HCT116 (cell line): ENCODE measurements at regions not wholly inside any gene's neighbourhood (a gene's known extent, or its start where the extent isn't known, plus 50 kb on each side); places are given as distances from the start of the nearest gene placed in this dataset.

Experiments used
- ATAC-seq: fragments of 200-7000 bp; cut with Tn5 transposase; 2 replicates; pipeline ENCODE4 v1.9.1; 2020; ENCODE audit warnings: mild to moderate bottlenecking, moderate library complexity
- BruUV-seq: library from RNA; stranded (reverse); fragments of 400-500 nt; replicated peaks from 2 replicates; lab custom pipeline; 2021; lab: Mats Ljungman, UMichigan
- CTCF ChIA-PET: fragments of 300-600 bp; sonication (Branson Sonifier 250); formaldehyde crosslinking; loops from one replicate; lab custom pipeline; 2021; ENCODE audit warnings: antibody characterized with exemption; lab: Charles Lee
- POLR2A ChIA-PET: fragments of 300-600, 350-600 bp; sonication (Branson Sonifier 250); formaldehyde crosslinking; loops from one replicate; lab custom pipeline; 2021; ENCODE audit warnings: antibody characterized with exemption; lab: Charles Lee
- RAD21 ChIA-PET, 2 experiments: fragments of 300-600 bp; sonication (Branson Sonifier 250); formaldehyde crosslinking; loops; one replicate each; lab custom pipeline; 2023; ENCODE audit warnings: low total read pairs in 2 of 2; ENCODE audit not compliant: uncharacterized antibody in 2 of 2, unreplicated experiment in 2 of 2, low non-redundant PET in 1 of 2; lab: Charles Lee
- DNase-seq: peaks from one replicate; pipeline ENCODE4 v3.0.0-alpha.2; 2010; ENCODE audit warnings: low read depth, low spot score
- H2AFZ ChIP-seq: fragments of 200-600 bp; shearing (Covaris generic), sonication (generic); 2 replicates; pipeline ENCODE4 v1.6.1; 2017; ENCODE audit warnings: low read depth, mixed run types, mixed read lengths, antibody characterized with exemption, low read length; ENCODE audit not compliant: poor library complexity, severe bottlenecking
- H3K27ac ChIP-seq: 2 replicates; pipeline ENCODE4 v1.5.1; 2012; ENCODE audit warnings: low read depth, low read length
- H3K27me3 ChIP-seq: fragments of 200-600 bp; sonication (generic); 2 replicates; pipeline ENCODE4 v1.6.1; 2016; ENCODE audit warnings: mixed run types, low read length, mixed read lengths; ENCODE audit not compliant: insufficient read depth
- H3K36me3 ChIP-seq, 2 experiments: fragments of 200-500 bp in 1 of 2; fragments of 200-600 bp in 1 of 2; sonication (Bioruptor generic) in 1 of 2; sonication (generic) in 1 of 2; 2 replicates each; pipeline versions ENCODE4 v1.5.1 to v1.6.1; 2014 to 2016; ENCODE audit warnings: low read length in 2 of 2, inconsistent platforms in 1 of 2, mixed read lengths in 1 of 2, mixed run types in 1 of 2; ENCODE audit not compliant: insufficient read depth in 2 of 2, control insufficient read depth in 1 of 2
- H3K4me1 ChIP-seq, 2 experiments: fragments of 200-600 bp in 1 of 2; sonication (generic) in 1 of 2; 2 replicates each; pipeline versions ENCODE4 v1.5.1 to v1.6.1; 2012 to 2017; ENCODE audit warnings: low read length in 2 of 2, inconsistent platforms in 1 of 2, mild to moderate bottlenecking in 1 of 2, mixed read lengths in 1 of 2, mixed run types in 1 of 2, moderate library complexity in 1 of 2; ENCODE audit not compliant: insufficient read depth in 2 of 2, control insufficient read depth in 1 of 2
- H3K4me2 ChIP-seq: fragments of 200-600 bp; sonication (generic); 2 replicates; pipeline ENCODE4 v1.6.1; 2017; ENCODE audit warnings: mixed run types, low read length, mixed read lengths
- H3K4me3 ChIP-seq, 2 experiments: fragments of 200-600 bp in 1 of 2; sonication (generic) in 1 of 2; replicated peaks in 1 of 2; 2 replicates each; pipeline ENCODE4 v1.5.1; 2011 to 2016; ENCODE audit warnings: low read length in 2 of 2, control low read depth in 1 of 2, low read depth in 1 of 2, mild to moderate bottlenecking in 1 of 2, mixed read lengths in 1 of 2, mixed run types in 1 of 2
- H3K79me2 ChIP-seq: fragments of 200-600 bp; sonication (generic); 2 replicates; pipeline ENCODE4 v1.6.1; 2017; ENCODE audit warnings: mild to moderate bottlenecking, mixed run types, low read length, moderate library complexity, mixed read lengths; ENCODE audit not compliant: insufficient read depth
- H3K9ac ChIP-seq: fragments of 200-600 bp; sonication (generic); 2 replicates; pipeline ENCODE4 v1.6.1; 2016; ENCODE audit warnings: low read length, mixed read lengths
- H3K9me2 ChIP-seq: fragments of 200-600 bp; sonication (generic), shearing (Covaris generic); 2 replicates; pipeline ENCODE4 v1.6.1; 2017; ENCODE audit warnings: mixed run types, mild to moderate bottlenecking, moderate library complexity; ENCODE audit not compliant: insufficient read depth
- H3K9me3 ChIP-seq, 2 experiments: fragments of 200-500 bp in 1 of 2; fragments of 200-600 bp in 1 of 2; sonication (Bioruptor generic) in 1 of 2; sonication (generic) in 1 of 2; 2 replicates each; pipeline ENCODE4 v1.6.1; 2014 to 2017; ENCODE audit warnings: low read length in 2 of 2, mixed read lengths in 2 of 2, inconsistent platforms in 1 of 2, low read depth in 1 of 2, mild to moderate bottlenecking in 1 of 2, mixed run types in 1 of 2, moderate library complexity in 1 of 2; ENCODE audit not compliant: control insufficient read depth in 1 of 2, insufficient read depth in 1 of 2
- H4K20me1 ChIP-seq: fragments of 200-600 bp; sonication (generic), shearing (Covaris generic); 2 replicates; pipeline ENCODE4 v1.6.1; 2017; ENCODE audit warnings: mixed run types, mild to moderate bottlenecking, moderate library complexity; ENCODE audit not compliant: insufficient read depth
- CBX3 ChIP-seq: IDR thresholded peaks from 2 replicates; pipeline ENCODE4 v1.6.1; 2012; ENCODE audit warnings: low read depth
- EZH2phosphoT487 ChIP-seq: fragments of 200-600 bp; IDR thresholded peaks from 2 replicates; pipeline ENCODE4 v1.6.1; 2018; ENCODE audit warnings: antibody characterized with exemption, borderline replicate concordance
- SP1 ChIP-seq: IDR thresholded peaks from 2 replicates; pipeline ENCODE4 v1.6.1; 2012; ENCODE audit warnings: low read depth
- SRF ChIP-seq: IDR thresholded peaks from 2 replicates; pipeline ENCODE4 v1.6.1; 2012; ENCODE audit warnings: low read depth
- TCF7L2 ChIP-seq: IDR thresholded peaks from 2 replicates; pipeline ENCODE4 v1.7.0; 2011; ENCODE audit warnings: borderline replicate concordance, inconsistent platforms; ENCODE audit not compliant: insufficient read depth, insufficient read length; ENCODE audit errors: extremely low read depth
- YY1 ChIP-seq: IDR thresholded peaks from 2 replicates; pipeline ENCODE4 v1.6.1; 2011; ENCODE audit warnings: low read length, low read depth, moderate library complexity, mild to moderate bottlenecking; ENCODE audit not compliant: insufficient replicate concordance; ENCODE audit errors: extremely low read depth
- ZFX ChIP-seq: fragments of 450-650 bp; IDR thresholded peaks from 2 replicates; pipeline ENCODE4 v1.6.1; 2017
- intact Hi-C: fragments of 100-400 bp; cut with micrococcal nuclease; formaldehyde crosslinking; loops from 2 replicates; pipeline ENCODE4 v1.10.0; 2022
- TF ChIP-seq, protein P1 (sequence below): IDR thresholded peaks from 2 replicates; pipeline ENCODE4 v1.6.1; 2012
- TF ChIP-seq, protein P2 (sequence below): IDR thresholded peaks from 2 replicates; pipeline ENCODE4 v1.6.1; 2012; ENCODE audit warnings: low read depth

DNA sequence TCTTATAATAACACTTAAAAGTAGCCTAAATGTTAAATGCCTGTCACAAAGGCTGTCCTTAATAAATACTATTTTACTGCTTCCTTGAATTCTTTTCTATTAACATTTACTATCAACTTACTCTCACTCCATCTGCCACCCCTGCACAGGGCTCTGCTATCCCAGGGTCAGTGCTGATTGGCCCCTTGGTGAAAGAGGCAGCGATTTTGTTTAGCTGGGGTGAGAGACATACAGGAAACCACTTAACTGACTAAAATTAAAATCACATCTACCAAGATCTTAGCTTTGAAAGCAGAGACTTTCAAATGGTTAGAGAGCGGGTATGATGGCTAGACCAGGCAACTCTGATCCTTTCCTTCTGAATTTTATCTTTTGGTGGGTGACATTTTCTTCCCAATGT lies 149.9 kb upstream of the HTR2A start:
- Histone ChIP-seq H2AFZ (no peak overlapping the region), H3K27me3 (peaks cover 25% of the 10 kb centered on the region), H3K79me2 (no peaks in the 10 kb centered on the region), H3K36me3 (no peaks in the 10 kb centered on the region), H3K9me2 (no peaks in the 10 kb centered on the region), H3K27ac (no peak overlapping the region), H3K9ac (no peak overlapping the region), H4K20me1 (no peaks in the 10 kb centered on the region), H3K4me3 (no peak overlapping the region), H3K4me1 (no peaks in the 10 kb centered on the region), H3K4me2 (no peak overlapping the region), H3K9me3 (no peaks in the 10 kb centered on the region)
- CTCF ChIA-PET: no interaction called here
- BruUV-seq: no TSS peak
- DNase-seq (no peak), ATAC-seq (no peak)
- intact Hi-C loops: no loop called here
- TF ChIP-seq, protein P1, sequence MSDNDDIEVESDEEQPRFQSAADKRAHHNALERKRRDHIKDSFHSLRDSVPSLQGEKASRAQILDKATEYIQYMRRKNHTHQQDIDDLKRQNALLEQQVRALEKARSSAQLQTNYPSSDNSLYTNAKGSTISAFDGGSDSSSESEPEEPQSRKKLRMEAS: no peak
- TF ChIP-seq YY1: no peak
- POLR2A ChIA-PET: no interaction called here
- RAD21 ChIA-PET: no interaction called here

DNA sequence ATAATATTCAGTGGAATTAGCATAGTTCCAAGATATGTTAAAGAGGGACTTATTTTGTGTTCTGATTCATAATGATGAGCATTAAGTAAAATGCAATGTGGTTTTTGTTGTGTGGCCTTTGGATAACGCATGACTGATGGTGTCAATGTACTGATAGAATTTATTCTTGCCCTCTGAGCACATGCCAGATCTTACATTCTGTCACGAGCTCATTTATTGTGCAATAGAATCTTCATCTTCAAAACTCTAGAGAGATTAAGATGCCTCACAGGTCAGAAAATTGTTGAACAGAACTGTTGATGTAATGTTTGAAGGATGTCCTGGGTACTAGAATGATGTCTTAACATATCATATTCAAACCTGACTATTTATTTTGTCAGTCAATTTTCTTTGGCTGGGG lies 148.0 kb upstream of the HTR2A start:
- Histone ChIP-seq H3K36me3 (no peaks in the 10 kb centered on the region), H2AFZ (no peak overlapping the region), H3K9me2 (no peaks in the 10 kb centered on the region), H4K20me1 (no peaks in the 10 kb centered on the region), H3K4me3 (no peak overlapping the region), H3K9ac (no peak overlapping the region), H3K9me3 (no peaks in the 10 kb centered on the region), H3K27ac (no peak overlapping the region), H3K79me2 (no peaks in the 10 kb centered on the region), H3K27me3 (peaks cover 35% of the 10 kb centered on the region), H3K4me1 (no peaks in the 10 kb centered on the region), H3K4me2 (no peak overlapping the region)
- ChIA-PET RAD21 (no interaction called here), POLR2A (no interaction called here), CTCF (no interaction called here)
- BruUV-seq: no TSS peak
- DNase-seq: no peak
- ATAC-seq: no peak
- TF ChIP-seq ZFX (no peak), CBX3 (no peak), TCF7L2 (no peak), EZH2phosphoT487 (no peak), SRF (no peak), SP1 (no peak)
- TF ChIP-seq, protein P2, sequence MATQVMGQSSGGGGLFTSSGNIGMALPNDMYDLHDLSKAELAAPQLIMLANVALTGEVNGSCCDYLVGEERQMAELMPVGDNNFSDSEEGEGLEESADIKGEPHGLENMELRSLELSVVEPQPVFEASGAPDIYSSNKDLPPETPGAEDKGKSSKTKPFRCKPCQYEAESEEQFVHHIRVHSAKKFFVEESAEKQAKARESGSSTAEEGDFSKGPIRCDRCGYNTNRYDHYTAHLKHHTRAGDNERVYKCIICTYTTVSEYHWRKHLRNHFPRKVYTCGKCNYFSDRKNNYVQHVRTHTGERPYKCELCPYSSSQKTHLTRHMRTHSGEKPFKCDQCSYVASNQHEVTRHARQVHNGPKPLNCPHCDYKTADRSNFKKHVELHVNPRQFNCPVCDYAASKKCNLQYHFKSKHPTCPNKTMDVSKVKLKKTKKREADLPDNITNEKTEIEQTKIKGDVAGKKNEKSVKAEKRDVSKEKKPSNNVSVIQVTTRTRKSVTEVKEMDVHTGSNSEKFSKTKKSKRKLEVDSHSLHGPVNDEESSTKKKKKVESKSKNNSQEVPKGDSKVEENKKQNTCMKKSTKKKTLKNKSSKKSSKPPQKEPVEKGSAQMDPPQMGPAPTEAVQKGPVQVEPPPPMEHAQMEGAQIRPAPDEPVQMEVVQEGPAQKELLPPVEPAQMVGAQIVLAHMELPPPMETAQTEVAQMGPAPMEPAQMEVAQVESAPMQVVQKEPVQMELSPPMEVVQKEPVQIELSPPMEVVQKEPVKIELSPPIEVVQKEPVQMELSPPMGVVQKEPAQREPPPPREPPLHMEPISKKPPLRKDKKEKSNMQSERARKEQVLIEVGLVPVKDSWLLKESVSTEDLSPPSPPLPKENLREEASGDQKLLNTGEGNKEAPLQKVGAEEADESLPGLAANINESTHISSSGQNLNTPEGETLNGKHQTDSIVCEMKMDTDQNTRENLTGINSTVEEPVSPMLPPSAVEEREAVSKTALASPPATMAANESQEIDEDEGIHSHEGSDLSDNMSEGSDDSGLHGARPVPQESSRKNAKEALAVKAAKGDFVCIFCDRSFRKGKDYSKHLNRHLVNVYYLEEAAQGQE: no peak
- intact Hi-C loops: no loop called here
